GM23248 (cell line): ENCODE measurements at regions not wholly inside any gene's neighbourhood (a gene's known extent, or its start where the extent isn't known, plus 50 kb on each side); places are given as distances from the start of the nearest gene placed in this dataset.

ENCODE experiments used
- DNase-seq: peaks from one replicate; pipeline ENCODE4 v3.0.0-alpha.2; 2015
- H2AFZ ChIP-seq: fragments of 200-600 bp; sonication (generic); 2 replicates; pipeline ENCODE4 v1.6.1; 2016; ENCODE audit warnings: antibody characterized with exemption
- H3F3A ChIP-seq: fragments of 200-600 bp; sonication (generic); 2 replicates; pipeline ENCODE4 v1.6.1; 2016; ENCODE audit warnings: mild to moderate bottlenecking, antibody characterized with exemption, mixed run types; ENCODE audit not compliant: insufficient read depth
- H3K27ac ChIP-seq: fragments of 200-600 bp; sonication (generic); 2 replicates; pipeline ENCODE4 v1.5.1; 2016; ENCODE audit warnings: mild to moderate bottlenecking
- H3K27me3 ChIP-seq: fragments of 200-600 bp; sonication (generic); replicated peaks from 2 replicates; pipeline ENCODE4 v1.6.1; 2016; ENCODE audit warnings: mild to moderate bottlenecking; ENCODE audit not compliant: insufficient read depth
- H3K36me3 ChIP-seq: fragments of 200-600 bp; sonication (generic); 2 replicates; pipeline ENCODE4 v1.6.1; 2016; ENCODE audit warnings: low read depth, mild to moderate bottlenecking
- H3K4me1 ChIP-seq: fragments of 200-600 bp; sonication (generic); 2 replicates; pipeline ENCODE4 v1.6.1; 2016; ENCODE audit warnings: mild to moderate bottlenecking; ENCODE audit not compliant: insufficient read depth
- H3K4me2 ChIP-seq: fragments of 200-600 bp; sonication (generic); one replicate; pipeline ENCODE4 v1.6.1; 2016; ENCODE audit warnings: mild to moderate bottlenecking; ENCODE audit not compliant: unreplicated experiment
- H3K4me3 ChIP-seq: fragments of 200-600 bp; sonication (generic); 2 replicates; pipeline ENCODE4 v1.5.1; 2016; ENCODE audit warnings: mild to moderate bottlenecking
- H3K79me2 ChIP-seq: fragments of 200-600 bp; sonication (generic); 2 replicates; pipeline ENCODE4 v1.6.1; 2016; ENCODE audit warnings: mild to moderate bottlenecking; ENCODE audit not compliant: insufficient read depth
- H3K9ac ChIP-seq: fragments of 200-600 bp; sonication (generic); 2 replicates; pipeline ENCODE4 v1.6.1; 2016; ENCODE audit warnings: mild to moderate bottlenecking
- H3K9me2 ChIP-seq: fragments of 200-600 bp; sonication (generic); 2 replicates; pipeline ENCODE4 v1.6.1; 2016; ENCODE audit warnings: mixed run types, mild to moderate bottlenecking, moderate library complexity; ENCODE audit not compliant: insufficient read depth
- H3K9me3 ChIP-seq: fragments of 200-600 bp; sonication (generic); one replicate; pipeline ENCODE4 v1.6.1; 2017; ENCODE audit warnings: low read depth
- H4K20me1 ChIP-seq: fragments of 200-600 bp; sonication (generic); 2 replicates; pipeline ENCODE4 v1.6.0; 2016; ENCODE audit not compliant: insufficient read depth
- EZH2 ChIP-seq: fragments of 200-600 bp; sonication (generic); IDR thresholded peaks from 2 replicates; pipeline ENCODE4 v1.6.1; 2018; ENCODE audit warnings: antibody characterized with exemption, mild to moderate bottlenecking; ENCODE audit not compliant: insufficient read depth, poor library complexity, severe bottlenecking
- EZH2phosphoT487 ChIP-seq: fragments of 200-600 bp; sonication (generic); IDR thresholded peaks from 2 replicates; pipeline ENCODE4 v1.6.1; 2018; ENCODE audit warnings: antibody characterized with exemption, moderate library complexity, mild to moderate bottlenecking, low read depth; ENCODE audit not compliant: insufficient read depth
- WGBS, 2 experiments: methylation state at CpG; one replicate each; pipeline ENCODE4 v1.1.6; 2015 to 2017; ENCODE audit warnings: low lambda C conversion rate in 2 of 2, low coverage in 1 of 2; ENCODE audit errors: missing lambda C conversion rate in 2 of 2; 5-methylcytosine and 5-hydroxymethylcytosine counted together
- in situ Hi-C: fragments of 300-500 bp; cut with MboI; formaldehyde crosslinking; loops from 2 replicates; pipeline ENCODE4 v1.15.0; 2020

DNA sequence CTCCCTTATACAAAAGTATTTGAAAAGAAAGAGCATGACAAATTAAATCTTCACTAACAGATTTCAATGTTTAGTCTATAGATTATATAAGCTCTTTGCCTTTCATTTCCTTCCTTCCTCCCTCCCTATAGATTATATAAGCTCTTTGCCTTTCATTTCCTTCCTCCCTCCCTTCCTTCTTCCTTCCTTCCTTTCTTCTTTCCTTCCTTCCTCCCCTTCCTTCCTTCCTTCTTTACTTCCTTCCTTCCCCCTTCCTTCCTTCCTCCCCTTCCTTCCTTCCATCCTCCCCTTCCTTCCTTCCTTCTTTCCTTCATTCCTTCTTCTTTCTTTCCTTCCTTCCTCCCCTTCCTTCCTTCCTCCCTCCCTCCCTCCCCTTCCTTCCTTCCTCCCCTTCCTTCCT lies 209.8 kb upstream of the CBLB start:
- DNase-seq, result no peak
- H3K4me2 ChIP-seq, result no peak overlapping the region
- peaks cover 12% of the 10 kb centered on the region; the same call in 1 of the 2 replicates for H3K4me1 ChIP-seq
- no peaks in the 10 kb centered on the region for H3K27me3 ChIP-seq
- H3K36me3 ChIP-seq, result no peaks in the 10 kb centered on the region
- no peaks in the 10 kb centered on the region for H3K9me2 ChIP-seq
- no peaks in the 10 kb centered on the region for H3F3A ChIP-seq
- in situ Hi-C loops, result no loop called here
- H3K27ac ChIP-seq, result no peak overlapping the region
- H3K79me2 ChIP-seq, result no peaks in the 10 kb centered on the region
- H4K20me1 ChIP-seq, result no peaks in the 10 kb centered on the region
- H3K9ac ChIP-seq, result no peak overlapping the region
- H3K9me3 ChIP-seq, result no peaks in the 10 kb centered on the region
- no peak overlapping the region for H2AFZ ChIP-seq
- no peak overlapping the region for H3K4me3 ChIP-seq
- TF ChIP-seq EZH2phosphoT487, result no peak
- no peak for TF ChIP-seq EZH2

DNA sequence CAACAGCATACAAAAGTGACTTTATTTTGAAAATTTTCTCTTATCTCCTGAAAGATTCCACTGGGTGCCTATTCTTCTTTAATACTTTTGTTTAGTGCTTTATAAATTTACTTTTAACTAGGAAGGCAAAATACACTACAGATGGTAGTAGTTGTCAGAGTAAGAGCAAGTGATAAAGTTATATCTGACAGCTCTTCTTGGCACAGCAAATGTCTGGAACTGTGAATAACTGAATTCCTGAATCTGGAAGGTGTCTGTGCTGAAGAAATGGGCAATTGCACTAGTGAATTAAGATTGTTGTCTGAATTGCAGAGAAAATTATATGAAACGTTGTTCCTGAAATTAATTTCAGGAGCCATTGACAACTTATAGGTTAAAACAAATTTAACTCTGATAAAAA lies 213.8 kb upstream of the CBLB start:
- Histone ChIP-seq H3F3A (no peaks in the 10 kb centered on the region), H3K4me1 (peaks cover 12% of the 10 kb centered on the region; the same call in 1 of the 2 replicates), H3K9me3 (no peaks in the 10 kb centered on the region), H3K4me2 (no peak overlapping the region), H3K27ac (no peak overlapping the region), H3K27me3 (no peaks in the 10 kb centered on the region), H3K9ac (no peak overlapping the region), H3K79me2 (no peaks in the 10 kb centered on the region), H4K20me1 (no peaks in the 10 kb centered on the region), H3K36me3 (no peaks in the 10 kb centered on the region), H3K4me3 (no peak overlapping the region), H3K9me2 (no peaks in the 10 kb centered on the region), H2AFZ (peak overlapping the region; percentile 36)
- WGBS, 2 experiments, result 7 to 23% methylated on average over 1 of the region's 1 CpG
- in situ Hi-C loops, result no loop called here
- DNase-seq, result no peak
- TF ChIP-seq EZH2, result no peak
- no peak for TF ChIP-seq EZH2phosphoT487

DNA sequence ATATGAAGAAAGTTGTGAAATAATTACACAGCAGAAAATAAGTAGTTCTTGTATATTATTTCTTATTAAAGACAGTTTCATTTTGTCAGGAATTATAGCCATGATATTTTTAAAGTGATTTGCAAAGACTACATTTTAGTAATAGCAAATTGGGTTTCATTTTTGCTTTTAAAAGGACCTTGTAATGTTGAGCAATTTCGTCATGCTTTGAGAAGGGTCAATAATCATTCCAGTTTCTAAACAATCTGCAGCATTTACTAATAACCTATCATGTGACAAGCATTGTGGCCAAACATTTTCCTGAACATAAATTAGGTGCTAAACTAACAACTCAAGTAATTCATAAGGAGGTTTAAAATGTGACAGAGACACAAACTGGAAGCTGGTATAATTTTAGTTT lies 214.4 kb upstream of the CBLB start:
- no peaks in the 10 kb centered on the region for H4K20me1 ChIP-seq
- H3K4me2 ChIP-seq, result no peak overlapping the region
- no peaks in the 10 kb centered on the region for H3K36me3 ChIP-seq
- WGBS, 2 experiments, result 18% methylated on average over 1 of the region's 1 CpG
- no peak overlapping the region for H3K4me3 ChIP-seq
- H3K79me2 ChIP-seq, result no peaks in the 10 kb centered on the region
- no peak for TF ChIP-seq EZH2
- TF ChIP-seq EZH2phosphoT487, result no peak
- H3K27ac ChIP-seq, result no peak overlapping the region
- no peaks in the 10 kb centered on the region for H3K9me3 ChIP-seq
- no peaks in the 10 kb centered on the region for H3K9me2 ChIP-seq
- no peaks in the 10 kb centered on the region for H3F3A ChIP-seq
- peaks cover 12% of the 10 kb centered on the region; the same call in 1 of the 2 replicates for H3K4me1 ChIP-seq
- DNase-seq, result no peak
- H2AFZ ChIP-seq, result peak overlapping the region; percentile 36
- H3K9ac ChIP-seq, result no peak overlapping the region
- in situ Hi-C loops, result no loop called here
- no peaks in the 10 kb centered on the region for H3K27me3 ChIP-seq

DNA sequence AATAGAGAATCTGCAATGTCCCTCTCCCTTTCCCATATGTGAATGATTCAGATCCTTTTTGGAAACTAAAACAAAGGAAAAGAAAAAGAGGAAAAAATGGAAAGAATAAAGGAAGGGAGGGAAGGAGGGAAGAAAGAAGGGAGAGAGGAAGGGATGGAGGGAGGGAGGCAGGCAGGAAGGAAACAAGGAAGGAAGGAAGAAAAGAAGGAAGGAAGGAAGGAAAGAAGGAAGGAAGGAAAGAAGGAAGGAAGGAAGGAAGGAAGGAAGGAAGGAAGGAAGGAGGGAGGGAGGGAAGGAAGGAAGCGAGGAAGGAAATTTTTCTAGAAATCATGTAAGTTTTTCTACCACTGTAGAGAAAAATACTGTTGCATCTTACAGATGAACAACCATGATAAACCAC lies 215.0 kb upstream of the CBLB start:
- TF ChIP-seq EZH2 (no peak), EZH2phosphoT487 (no peak)
- Histone ChIP-seq H3K79me2 (no peaks in the 10 kb centered on the region), H4K20me1 (no peaks in the 10 kb centered on the region), H3K4me1 (peaks cover 12% of the 10 kb centered on the region; the same call in 1 of the 2 replicates), H3K9ac (no peak overlapping the region), H3F3A (no peaks in the 10 kb centered on the region), H3K36me3 (no peaks in the 10 kb centered on the region), H3K9me2 (no peaks in the 10 kb centered on the region), H3K4me2 (no peak overlapping the region), H3K27ac (no peak overlapping the region), H2AFZ (peak overlapping the region; percentile 36), H3K4me3 (no peak overlapping the region), H3K9me3 (no peaks in the 10 kb centered on the region), H3K27me3 (no peaks in the 10 kb centered on the region)
- no peak for DNase-seq
- in situ Hi-C loops, result no loop called here
- WGBS, 2 experiments, result 74 to 86% methylated on average over 1 of the region's 1 CpG

DNA sequence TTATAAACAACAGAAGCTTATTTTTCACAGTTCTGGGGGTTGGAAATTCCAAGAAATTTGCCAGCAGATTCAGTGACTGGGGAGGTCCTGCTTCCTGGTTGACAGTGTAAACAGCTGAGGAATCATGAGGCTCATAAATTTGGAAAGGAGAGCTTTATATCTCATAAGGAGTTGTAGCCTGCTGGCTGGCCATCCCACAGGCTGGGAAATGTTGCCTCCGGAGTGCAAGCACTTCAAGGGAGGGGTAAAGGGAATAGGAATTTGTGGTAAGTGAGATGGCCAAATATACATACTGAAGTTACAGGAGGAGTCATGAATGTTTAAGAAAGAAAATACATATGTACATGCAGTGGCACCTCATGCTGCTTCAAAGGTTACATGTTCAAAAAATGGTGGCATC lies 217.2 kb upstream of the CBLB start:
- Histone ChIP-seq H4K20me1 (no peaks in the 10 kb centered on the region), H3K36me3 (no peaks in the 10 kb centered on the region), H2AFZ (peak overlapping the region; percentile 38; the same call in 1 of the 2 replicates), H3K9ac (no peak overlapping the region), H3K9me3 (no peaks in the 10 kb centered on the region), H3K9me2 (no peaks in the 10 kb centered on the region), H3K4me3 (no peak overlapping the region), H3K4me2 (no peak overlapping the region), H3K79me2 (no peaks in the 10 kb centered on the region), H3F3A (no peaks in the 10 kb centered on the region), H3K4me1 (peaks cover 11% of the 10 kb centered on the region; the same call in 1 of the 2 replicates), H3K27ac (no peak overlapping the region), H3K27me3 (no peaks in the 10 kb centered on the region)
- DNase-seq, result no peak
- WGBS, 2 experiments, result 14 to 19% methylated on average over 1 of the region's 1 CpG
- in situ Hi-C loops, result no loop called here
- TF ChIP-seq EZH2 (no peak), EZH2phosphoT487 (no peak)
